Activated T-cell treated with anti-CD3 and anti-CD28 coated beads, Interleukin-2, amount 50 U/mL, for 24 hours (primary cell): ENCODE measurements at regions not wholly inside any gene's neighbourhood (a gene's known extent, or its start where the extent isn't known, plus 50 kb on each side); places are given as distances from the start of the nearest gene placed in this dataset.
"Not testable (repeated sequence)": the region's sequence is repeated elsewhere in the genome, so short reads cannot be mapped to it uniquely, and the experiment has no call there.

ENCODE experiments used
- DNase-seq: peaks from one replicate; pipeline ENCODE4 v3.0.0-alpha.2; 2020
- H3K27ac Mint-ChIP-seq: 2 replicates; pipeline ENCODE4 v1.8.0; 2020; ENCODE audit warnings: mild to moderate bottlenecking, mixed read lengths
- H3K27me3 Mint-ChIP-seq: 2 replicates; pipeline ENCODE4 v1.8.0; 2020; ENCODE audit warnings: mixed read lengths
- H3K36me3 Mint-ChIP-seq: 2 replicates; pipeline ENCODE4 v1.8.0; 2020; ENCODE audit warnings: low read depth, mixed read lengths
- H3K4me1 Mint-ChIP-seq: 2 replicates; pipeline ENCODE4 v1.8.0; 2020; ENCODE audit warnings: low read depth, mixed read lengths
- H3K4me3 Mint-ChIP-seq: 2 replicates; pipeline ENCODE4 v1.8.0; 2020; ENCODE audit warnings: mild to moderate bottlenecking, moderate library complexity, mixed read lengths
- H3K9me3 Mint-ChIP-seq: 2 replicates; pipeline ENCODE4 v1.8.0; 2020; ENCODE audit warnings: mixed read lengths

- peaks cover 37% of the 10 kb centered on the region for H3K27me3 Mint-ChIP-seq
- not testable (repeated sequence) for H3K27ac Mint-ChIP-seq, DNase-seq, H3K4me1 Mint-ChIP-seq, H3K4me3 Mint-ChIP-seq, H3K36me3 Mint-ChIP-seq
- H3K9me3 Mint-ChIP-seq: peaks cover 17% of the 10 kb centered on the region
These were observed 70.1 kb upstream of the PROKR2 start for GRCh38 chr20:5386846-5387245.

GRCh38 chr20:5381527-5381926 lies 64.8 kb upstream of the PROKR2 start:
- DNase-seq, H3K36me3 Mint-ChIP-seq, H3K4me1 Mint-ChIP-seq, H3K4me3 Mint-ChIP-seq, H3K27ac Mint-ChIP-seq: not testable (repeated sequence)
- Mint-ChIP-seq H3K27me3 (peaks cover 36% of the 10 kb centered on the region), H3K9me3 (peaks cover 15% of the 10 kb centered on the region)

- no peaks in the 10 kb centered on the region for H3K9me3 Mint-ChIP-seq
These were observed 60.7 kb upstream of the PROKR2 start for GRCh38 chr20:5377484-5377883.

GRCh38 chr20:5376228-5376627 lies 59.5 kb upstream of the PROKR2 start:
- Mint-ChIP-seq H3K4me1 (no peaks in the 10 kb centered on the region), H3K27ac (no peak overlapping the region), H3K9me3 (no peaks in the 10 kb centered on the region), H3K36me3 (no peaks in the 10 kb centered on the region), H3K4me3 (no peak overlapping the region), H3K27me3 (peaks cover 27% of the 10 kb centered on the region)
- DNase-seq: no peak

More at GRCh38 chr20:5377484-5377883, 60.7 kb upstream of the PROKR2 start:
- Mint-ChIP-seq H3K27me3 (peaks cover 31% of the 10 kb centered on the region), H3K4me3 (no peak overlapping the region), H3K4me1 (no peaks in the 10 kb centered on the region), H3K27ac (no peak overlapping the region), H3K36me3 (no peaks in the 10 kb centered on the region)
- no peak for DNase-seq

- Mint-ChIP-seq H3K27me3 (peaks cover 37% of the 10 kb centered on the region), H3K4me1 (peaks cover 7% of the 10 kb centered on the region), H3K4me3 (no peak overlapping the region), H3K27ac (no peak overlapping the region), H3K9me3 (no peaks in the 10 kb centered on the region), H3K36me3 (no peaks in the 10 kb centered on the region)
- DNase-seq: no peak
These were observed 57.4 kb upstream of the PROKR2 start for GRCh38 chr20:5374171-5374570.

GRCh38 chr20:5372371-5372770 lies 55.6 kb upstream of the PROKR2 start:
- H3K36me3 Mint-ChIP-seq: no peaks in the 10 kb centered on the region
- H3K27ac Mint-ChIP-seq: no peak overlapping the region
- H3K9me3 Mint-ChIP-seq: no peaks in the 10 kb centered on the region
- no peak overlapping the region for H3K4me3 Mint-ChIP-seq
- no peak for DNase-seq
- peaks cover 31% of the 10 kb centered on the region for H3K27me3 Mint-ChIP-seq
- H3K4me1 Mint-ChIP-seq: peaks cover 7% of the 10 kb centered on the region

GRCh38 chr20:5369629-5370028 lies 52.9 kb upstream of the PROKR2 start:
- no peaks in the 10 kb centered on the region for H3K36me3 Mint-ChIP-seq
- no peak overlapping the region for H3K4me3 Mint-ChIP-seq
- H3K27ac Mint-ChIP-seq: no peak overlapping the region
- DNase-seq: no peak
- peaks cover 6% of the 10 kb centered on the region for H3K9me3 Mint-ChIP-seq
- H3K4me1 Mint-ChIP-seq: peaks cover 7% of the 10 kb centered on the region
- H3K27me3 Mint-ChIP-seq: peaks cover 42% of the 10 kb centered on the region
